ENCODE measurements at regions not wholly inside any gene's neighbourhood (a gene's known extent, or its start where the extent isn't known, plus 50 kb on each side); places are given as distances from the start of the nearest gene placed in this dataset.

DNA sequence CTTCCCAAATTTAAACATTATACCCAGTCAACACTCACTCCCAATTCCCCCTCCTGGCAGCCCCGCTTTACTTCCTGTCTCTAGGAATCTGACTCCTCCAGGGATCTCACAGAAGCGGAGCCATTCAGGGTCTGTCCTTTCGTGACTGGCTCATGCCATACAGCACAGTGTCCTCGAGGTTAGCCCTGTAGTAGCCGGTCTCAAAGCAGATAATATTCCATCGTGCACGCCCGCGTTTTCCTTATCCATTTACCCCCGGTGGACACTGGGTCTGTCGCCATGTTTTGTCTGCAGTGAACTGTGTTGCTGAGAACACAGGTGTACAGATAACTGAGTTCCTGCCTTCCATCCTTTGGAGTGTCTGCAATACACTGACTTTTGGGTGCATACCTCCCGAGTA is 95.3 kb downstream of the TTLL2 start:
- TF ChIP-seq EZH2phosphoT487 (IDR thresholded peaks at IDR 0.05; ENCODE audit: insufficient read depth, low read depth) (no peak), EZH2 (IDR thresholded peaks at IDR 0.05; ENCODE audit: insufficient read depth, poor library complexity, severe bottlenecking) (no peak)

Data from GM23248 (cell line).